Type B pancreatic cell (in vitro differentiated cells): ENCODE measurements at regions not wholly inside any gene's neighbourhood (a gene's known extent, or its start where the extent isn't known, plus 50 kb on each side); places are given as distances from the start of the nearest gene placed in this dataset.

Experiments used
- DNase-seq: peaks from one replicate; pipeline ENCODE4 v3.0.0; 2021; ENCODE audit warnings: mixed read lengths; ENCODE audit not compliant: unreplicated experiment; ENCODE audit errors: extremely low spot score
- H3K27ac Mint-ChIP-seq: 2 replicates; pipeline ENCODE4 v1.8.0; 2021; ENCODE audit warnings: mild to moderate bottlenecking, mixed read lengths
- H3K27me3 Mint-ChIP-seq: 2 replicates; pipeline ENCODE4 v1.8.0; 2021; ENCODE audit warnings: mixed read lengths
- H3K36me3 Mint-ChIP-seq: 2 replicates; pipeline ENCODE4 v1.8.0; 2021; ENCODE audit warnings: mixed read lengths
- H3K4me1 Mint-ChIP-seq: one replicate; pipeline ENCODE4 v1.8.0; 2021; ENCODE audit warnings: mixed read lengths; ENCODE audit not compliant: unreplicated experiment
- H3K4me3 Mint-ChIP-seq: 2 replicates; pipeline ENCODE4 v1.8.0; 2021; ENCODE audit warnings: mild to moderate bottlenecking, mixed read lengths
- H3K9me3 Mint-ChIP-seq: 2 replicates; pipeline ENCODE4 v1.8.0; 2021; ENCODE audit warnings: mixed read lengths
- CTCF ChIP-seq: fragments of 200-600 bp; sonication (generic); conservative IDR thresholded peaks from 2 replicates; pipeline ENCODE4 v1.5.0; 2021; ENCODE audit warnings: antibody characterized with exemption, mild to moderate bottlenecking

GRCh38 chr6:126267626-126268025 lies 72.3 kb upstream of the CENPW start:
- no peak for TF ChIP-seq CTCF
- no peak for DNase-seq
- Mint-ChIP-seq H3K4me1 (peaks cover 8% of the 10 kb centered on the region), H3K36me3 (no peaks in the 10 kb centered on the region), H3K9me3 (no peaks in the 10 kb centered on the region), H3K4me3 (no peak overlapping the region), H3K27me3 (no peaks in the 10 kb centered on the region), H3K27ac (no peak overlapping the region)

GRCh38 chr6:126268092-126268491 lies 71.8 kb upstream of the CENPW start:
- no peaks in the 10 kb centered on the region for H3K27me3 Mint-ChIP-seq
- H3K36me3 Mint-ChIP-seq: no peaks in the 10 kb centered on the region
- no peak overlapping the region for H3K27ac Mint-ChIP-seq
- H3K4me3 Mint-ChIP-seq: peak overlapping the region; percentile 13
- TF ChIP-seq CTCF: no peak
- peaks cover 8% of the 10 kb centered on the region for H3K4me1 Mint-ChIP-seq
- DNase-seq: no peak
- no peaks in the 10 kb centered on the region for H3K9me3 Mint-ChIP-seq

- Mint-ChIP-seq H3K27me3 (no peaks in the 10 kb centered on the region), H3K4me1 (no peaks in the 10 kb centered on the region), H3K36me3 (peaks cover 3% of the 10 kb centered on the region), H3K27ac (no peak overlapping the region), H3K4me3 (no peak overlapping the region), H3K9me3 (no peaks in the 10 kb centered on the region)
- no peak for TF ChIP-seq CTCF
- DNase-seq: no peak
These were observed 59.6 kb upstream of the CENPW start for GRCh38 chr6:126280287-126280686.

- H3K27me3 Mint-ChIP-seq: no peaks in the 10 kb centered on the region
- no peaks in the 10 kb centered on the region for H3K36me3 Mint-ChIP-seq
- TF ChIP-seq CTCF: no peak
- no peak for DNase-seq
- no peak overlapping the region for H3K4me3 Mint-ChIP-seq
- H3K4me1 Mint-ChIP-seq: no peaks in the 10 kb centered on the region
- H3K9me3 Mint-ChIP-seq: no peaks in the 10 kb centered on the region
- no peak overlapping the region for H3K27ac Mint-ChIP-seq
These were observed 54.0 kb upstream of the CENPW start for GRCh38 chr6:126285871-126286365.
